ENCODE measurements at regions not wholly inside any gene's neighbourhood (a gene's known extent, or its start where the extent isn't known, plus 50 kb on each side); places are given as distances from the start of the nearest gene placed in this dataset.

- ATAC-seq (no peak), DNase-seq (no peak)
- Mint-ChIP-seq H3K4me3 (no peak overlapping the region), H3K27me3 (peaks cover 1% of the 10 kb centered on the region), H3K27ac (no peak overlapping the region), H3K36me3 (ENCODE audit: low read depth) (no peaks in the 10 kb centered on the region), H3K4me1 (ENCODE audit: low read depth) (no peaks in the 10 kb centered on the region), H3K9me3 (no peaks in the 10 kb centered on the region)
- intact Hi-C loops (cut with micrococcal nuclease) = no loop called here
- ChIA-PET CTCF (no interaction called here), POLR2A (interaction anchor here (0.6 kb wide), 1 partner anchor 32 kb away, joined by 3 read pairs; no protein-coding TSS in a partner anchor)
- TF ChIP-seq, protein P1, sequence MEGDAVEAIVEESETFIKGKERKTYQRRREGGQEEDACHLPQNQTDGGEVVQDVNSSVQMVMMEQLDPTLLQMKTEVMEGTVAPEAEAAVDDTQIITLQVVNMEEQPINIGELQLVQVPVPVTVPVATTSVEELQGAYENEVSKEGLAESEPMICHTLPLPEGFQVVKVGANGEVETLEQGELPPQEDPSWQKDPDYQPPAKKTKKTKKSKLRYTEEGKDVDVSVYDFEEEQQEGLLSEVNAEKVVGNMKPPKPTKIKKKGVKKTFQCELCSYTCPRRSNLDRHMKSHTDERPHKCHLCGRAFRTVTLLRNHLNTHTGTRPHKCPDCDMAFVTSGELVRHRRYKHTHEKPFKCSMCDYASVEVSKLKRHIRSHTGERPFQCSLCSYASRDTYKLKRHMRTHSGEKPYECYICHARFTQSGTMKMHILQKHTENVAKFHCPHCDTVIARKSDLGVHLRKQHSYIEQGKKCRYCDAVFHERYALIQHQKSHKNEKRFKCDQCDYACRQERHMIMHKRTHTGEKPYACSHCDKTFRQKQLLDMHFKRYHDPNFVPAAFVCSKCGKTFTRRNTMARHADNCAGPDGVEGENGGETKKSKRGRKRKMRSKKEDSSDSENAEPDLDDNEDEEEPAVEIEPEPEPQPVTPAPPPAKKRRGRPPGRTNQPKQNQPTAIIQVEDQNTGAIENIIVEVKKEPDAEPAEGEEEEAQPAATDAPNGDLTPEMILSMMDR (IDR thresholded peaks at IDR 0.05) = no peak
These were observed 152.8 kb upstream of the TRPC7 start for GRCh38 chr5:136518174-136518573.

- TF ChIP-seq, protein P1 (IDR thresholded peaks at IDR 0.05) = no peak
- Mint-ChIP-seq H3K36me3 (ENCODE audit: low read depth) (no peaks in the 10 kb centered on the region), H3K9me3 (no peaks in the 10 kb centered on the region), H3K27me3 (peaks cover 1% of the 10 kb centered on the region), H3K4me3 (no peak overlapping the region), H3K4me1 (ENCODE audit: low read depth) (no peaks in the 10 kb centered on the region), H3K27ac (no peak overlapping the region)
- CTCF ChIA-PET = no interaction called here
- ATAC-seq (no peak), DNase-seq (no peak)
- POLR2A ChIA-PET = no interaction called here
- intact Hi-C loops (cut with micrococcal nuclease) = no loop called here
These were observed 152.4 kb upstream of the TRPC7 start for GRCh38 chr5:136517755-136518154.

GRCh38 chr5:136516637-136517036, 151.3 kb upstream of the TRPC7 start:
- ATAC-seq = no peak
- Mint-ChIP-seq H3K36me3 (ENCODE audit: low read depth) (no peaks in the 10 kb centered on the region), H3K4me1 (ENCODE audit: low read depth) (no peaks in the 10 kb centered on the region), H3K4me3 (no peak overlapping the region), H3K27me3 (peaks cover 1% of the 10 kb centered on the region), H3K9me3 (no peaks in the 10 kb centered on the region), H3K27ac (no peak overlapping the region)
- DNase-seq = no peak
- ChIA-PET CTCF (no interaction called here), POLR2A (interaction anchor here (0.6 kb wide), 1 partner anchor 155 kb away, joined by 3 read pairs; no protein-coding TSS in a partner anchor)
- intact Hi-C loops (cut with micrococcal nuclease) = no loop called here
- TF ChIP-seq, protein P1 (IDR thresholded peaks at IDR 0.05) = no peak

DNA sequence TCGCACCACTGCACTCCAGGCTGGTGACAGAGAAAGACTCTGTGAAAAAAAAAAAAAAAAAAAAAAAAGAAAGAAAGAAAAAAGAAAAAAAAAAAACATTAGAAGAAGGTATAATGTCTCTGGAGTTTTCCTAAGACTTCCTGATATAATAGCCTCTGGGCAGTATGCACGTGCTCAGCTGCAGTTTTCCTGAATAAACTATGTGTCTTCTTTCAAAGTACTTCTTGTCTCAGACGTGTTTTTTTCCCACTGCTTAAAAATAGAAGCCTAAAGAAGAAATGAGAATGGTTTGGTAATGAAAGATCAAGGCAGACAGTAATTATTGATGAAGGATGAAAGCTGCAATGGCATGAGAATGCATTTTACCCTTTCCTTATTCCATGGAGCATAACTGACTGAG, 148.1 kb upstream of the TRPC7 start:
- TF ChIP-seq, protein P1 (IDR thresholded peaks at IDR 0.05) = no peak
- Mint-ChIP-seq H3K4me3 (no peak overlapping the region), H3K27me3 (no peaks in the 10 kb centered on the region), H3K36me3 (ENCODE audit: low read depth) (no peaks in the 10 kb centered on the region), H3K4me1 (ENCODE audit: low read depth) (no peaks in the 10 kb centered on the region), H3K27ac (no peak overlapping the region), H3K9me3 (no peaks in the 10 kb centered on the region)
- POLR2A ChIA-PET = no interaction called here
- CTCF ChIA-PET = no interaction called here
- DNase-seq (no peak), ATAC-seq (no peak)
- intact Hi-C loops (cut with micrococcal nuclease) = no loop called here

DNA sequence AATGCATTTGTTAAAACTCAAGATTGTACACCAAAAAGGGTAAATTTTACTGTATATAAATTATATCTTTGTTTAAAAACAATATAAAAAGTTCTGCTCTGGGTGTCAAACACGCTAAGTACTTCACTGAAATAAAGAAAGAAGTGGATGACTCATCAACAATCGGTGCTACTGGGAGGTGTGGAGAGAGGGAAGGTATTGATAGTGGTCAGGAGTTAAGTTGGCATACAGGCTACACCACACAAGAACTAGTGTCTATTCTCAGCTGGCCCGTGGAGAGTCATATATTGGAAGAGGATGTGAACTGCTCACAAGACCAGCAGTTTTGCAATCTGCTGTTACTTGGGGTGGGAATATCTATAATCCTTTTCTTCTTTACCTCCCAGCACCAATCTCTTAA, 145.7 kb upstream of the TRPC7 start:
- H3K4me1 Mint-ChIP-seq (ENCODE audit: low read depth) = no peaks in the 10 kb centered on the region
- no peak for ATAC-seq
- no peak for DNase-seq
- no peak overlapping the region for H3K27ac Mint-ChIP-seq
- no peaks in the 10 kb centered on the region for H3K27me3 Mint-ChIP-seq
- intact Hi-C loops (cut with micrococcal nuclease) = no loop called here
- POLR2A ChIA-PET = no interaction called here
- TF ChIP-seq, protein P1 (IDR thresholded peaks at IDR 0.05) = no peak
- no peak overlapping the region for H3K4me3 Mint-ChIP-seq
- H3K36me3 Mint-ChIP-seq (ENCODE audit: low read depth) = no peaks in the 10 kb centered on the region
- no peaks in the 10 kb centered on the region for H3K9me3 Mint-ChIP-seq
- CTCF ChIA-PET = no interaction called here
